Tibial nerve (tissue), 4 donors: ENCODE measurements at regions not wholly inside any gene's neighbourhood (a gene's known extent, or its start where the extent isn't known, plus 50 kb on each side); places are given as distances from the start of the nearest gene placed in this dataset.
"Not testable (repeated sequence)": the region's sequence is repeated elsewhere in the genome, so short reads cannot be mapped to it uniquely, and the experiment has no call there.

Experiments
- DNase-seq, 2 donors: peaks; one replicate each; pipeline ENCODE4 v3.0.0-alpha.2; 2019; ENCODE audit warnings: low spot score in 2 of 2
- H3K27ac ChIP-seq, 4 donors: fragments of 200-600 bp; sonication (generic) in 3 of 4; one replicate each; pipeline ENCODE4 v1.5.1; 2017 to 2019; ENCODE audit warnings: mild to moderate bottlenecking in 1 of 4
- H3K27me3 ChIP-seq, 2 donors: fragments of 200-600 bp; sonication (generic) in 1 of 2; one replicate each; pipeline versions ENCODE4 v1.5.1 to v1.6.0; 2017 to 2019
- H3K36me3 ChIP-seq, 3 donors: fragments of 200-600 bp; sonication (generic); one replicate each; pipeline ENCODE4 v1.5.1; 2018 to 2019
- H3K4me1 ChIP-seq, 4 donors: fragments of 200-600 bp; sonication (generic) in 3 of 4; one replicate each; pipeline ENCODE4 v1.5.1; 2017 to 2019
- H3K4me3 ChIP-seq, 4 donors: fragments of 200-600 bp; sonication (generic) in 3 of 4; one replicate each; pipeline ENCODE4 v1.5.1; 2017 to 2019; ENCODE audit warnings: mild to moderate bottlenecking in 1 of 4, moderate library complexity in 1 of 4
- H3K9me3 ChIP-seq, 4 donors: fragments of 200-600 bp; sonication (generic) in 3 of 4; one replicate each; pipeline ENCODE4 v1.5.1; 2017 to 2019
- CTCF ChIP-seq, 5 experiments: fragments of 200-600 bp in 3 of 5; fragments of 450-650 bp in 2 of 5; sonication (generic) in 3 of 5; IDR thresholded peaks; one replicate each; pipeline ENCODE4 v1.5.1; 2016 to 2019; ENCODE audit warnings: antibody characterized with exemption in 5 of 5, mild to moderate bottlenecking in 3 of 5, moderate library complexity in 2 of 5
- EP300 ChIP-seq, 2 donors: sonication (generic); formaldehyde crosslinking; IDR thresholded peaks; one replicate each; pipeline ENCODE4 v1.6.1; 2017; ENCODE audit warnings: antibody characterized with exemption in 2 of 2, mild to moderate bottlenecking in 1 of 2
- POLR2A ChIP-seq, 2 donors: fragments of 450-650 bp; IDR thresholded peaks; one replicate each; pipeline ENCODE4 v1.6.1; 2017; ENCODE audit warnings: antibody characterized with exemption in 2 of 2, mild to moderate bottlenecking in 2 of 2, moderate library complexity in 2 of 2
- WGBS, 2 donors: methylation state at CpG; one replicate each; pipeline ENCODE4 v1.1.5; 2018; 5-methylcytosine and 5-hydroxymethylcytosine counted together

DNA sequence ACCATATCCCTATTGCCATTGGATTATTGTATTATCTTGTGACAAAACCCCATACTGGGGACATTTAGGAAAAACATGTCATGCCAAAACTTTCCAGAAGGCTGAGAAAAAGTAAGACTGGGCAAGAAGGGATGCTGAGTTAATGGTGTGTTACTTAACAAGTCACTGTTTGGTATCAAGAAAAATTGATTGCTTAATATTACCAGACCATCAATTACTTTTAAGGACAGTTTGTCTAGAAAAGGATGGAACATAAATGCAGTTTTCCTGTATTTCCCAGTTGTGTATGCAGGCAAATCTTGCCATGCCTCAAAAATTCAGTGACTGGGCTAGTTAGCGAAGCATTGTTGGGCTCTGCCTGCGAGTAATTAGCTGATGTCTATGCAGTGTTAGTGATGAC, 705.6 kb upstream of the MIR17HG start:
- H3K27me3 ChIP-seq: no peaks in the 10 kb centered on the region
- no peak for DNase-seq
- no peak overlapping the region for H3K27ac ChIP-seq
- H3K4me3 ChIP-seq: no peak overlapping the region
- TF ChIP-seq EP300 (IDR thresholded peaks at IDR 0.05): no peak
- no peak for TF ChIP-seq CTCF (IDR thresholded peaks at IDR 0.05)
- TF ChIP-seq POLR2A (IDR thresholded peaks at IDR 0.05): no peak
- no peaks in the 10 kb centered on the region for H3K9me3 ChIP-seq
- no peaks in the 10 kb centered on the region for H3K36me3 ChIP-seq
- no peaks in the 10 kb centered on the region for H3K4me1 ChIP-seq
- 83 to 91% methylated on average over 2 of the region's 2 CpGs for WGBS, 2 donors

GRCh38 chr13:90645582-90645981, 701.9 kb upstream of the MIR17HG start:
- Histone ChIP-seq H3K27ac (no peak overlapping the region), H3K4me3 (no peak overlapping the region), H3K9me3 (no peaks in the 10 kb centered on the region), H3K36me3 (no peaks in the 10 kb centered on the region), H3K27me3 (no peaks in the 10 kb centered on the region), H3K4me1 (no peaks in the 10 kb centered on the region)
- WGBS, 2 donors: 98% methylated on average over 1 of the region's 1 CpG
- TF ChIP-seq EP300 (IDR thresholded peaks at IDR 0.05): no peak
- TF ChIP-seq POLR2A (IDR thresholded peaks at IDR 0.05): no peak
- TF ChIP-seq CTCF (IDR thresholded peaks at IDR 0.05): no peak
- DNase-seq: no peak

- Histone ChIP-seq H3K36me3 (no peaks in the 10 kb centered on the region), H3K27ac (no peak overlapping the region), H3K9me3 (peaks cover 0 to 17% (median 0%) of the 10 kb centered on the region in 4 donors), H3K27me3 (no peaks in the 10 kb centered on the region), H3K4me3 (no peak overlapping the region), H3K4me1 (no peaks in the 10 kb centered on the region)
- no peak for DNase-seq
- no peak for TF ChIP-seq CTCF (IDR thresholded peaks at IDR 0.05)
- TF ChIP-seq POLR2A (IDR thresholded peaks at IDR 0.05): no peak
- no peak for TF ChIP-seq EP300 (IDR thresholded peaks at IDR 0.05)
These were observed 699.0 kb upstream of the MIR17HG start for GRCh38 chr13:90648497-90648896.

DNA sequence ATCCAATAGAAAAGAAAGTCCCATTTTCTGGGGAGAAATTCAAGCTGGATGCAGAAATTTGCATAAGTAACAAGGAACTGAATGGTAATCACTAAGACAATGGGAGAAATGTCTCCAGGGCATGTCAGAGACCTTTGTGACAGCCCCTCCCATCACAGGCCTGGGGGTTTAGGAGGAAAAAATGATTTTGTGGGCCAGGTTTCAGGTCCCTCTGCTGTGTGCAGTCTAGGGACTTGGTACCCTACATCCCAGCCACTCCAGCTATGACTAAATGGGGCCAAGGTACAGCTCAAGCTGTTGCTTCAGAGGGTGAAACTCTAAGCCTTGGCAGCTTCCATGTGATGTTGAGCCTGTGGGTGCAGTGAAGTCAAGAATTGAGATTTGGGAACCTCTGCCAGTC, 695.5 kb upstream of the MIR17HG start:
- DNase-seq: no peak
- Histone ChIP-seq H3K27ac (no peak overlapping the region), H3K4me1 (no peaks in the 10 kb centered on the region), H3K27me3 (no peaks in the 10 kb centered on the region), H3K4me3 (no peak overlapping the region), H3K9me3 (peaks cover 0 to 17% (median 0%) of the 10 kb centered on the region in 4 donors), H3K36me3 (no peaks in the 10 kb centered on the region)
- TF ChIP-seq EP300 (IDR thresholded peaks at IDR 0.05) (no peak), POLR2A (IDR thresholded peaks at IDR 0.05) (no peak), CTCF (IDR thresholded peaks at IDR 0.05) (no peak)

GRCh38 chr13:90654970-90655369, 692.5 kb upstream of the MIR17HG start:
- Histone ChIP-seq H3K27ac (no peak overlapping the region), H3K4me1 (no peaks in the 10 kb centered on the region), H3K27me3 (no peaks in the 10 kb centered on the region), H3K9me3 (peaks cover 0 to 23% (median 0%) of the 10 kb centered on the region in 4 donors), H3K4me3 (no peak overlapping the region), H3K36me3 (no peaks in the 10 kb centered on the region)
- 97 to 100% methylated on average over 1 of the region's 1 CpG for WGBS, 2 donors
- DNase-seq: no peak
- TF ChIP-seq EP300 (IDR thresholded peaks at IDR 0.05) (no peak), POLR2A (IDR thresholded peaks at IDR 0.05) (no peak), CTCF (IDR thresholded peaks at IDR 0.05) (no peak)

- H3K27ac ChIP-seq, H3K27me3 ChIP-seq, DNase-seq, H3K4me1 ChIP-seq, H3K4me3 ChIP-seq, H3K36me3 ChIP-seq, H3K9me3 ChIP-seq: not testable (repeated sequence)
- WGBS, 2 donors: 95 to 98% methylated on average over 13 to 14 of the region's 14 CpGs
These were observed 683.3 kb upstream of the MIR17HG start for GRCh38 chr13:90664200-90664599.
